ENCODE measurements at regions not wholly inside any gene's neighbourhood (a gene's known extent, or its start where the extent isn't known, plus 50 kb on each side); places are given as distances from the start of the nearest gene placed in this dataset.

- CTCF ChIA-PET (ENCODE audit: low intra/inter-chr PET ratio): no interaction called here
- no peak overlapping the region for H3K9ac ChIP-seq (ENCODE audit: insufficient read depth in 1 of 2, low read depth in 2 of 2, low read length in 2 of 2)
- no peaks in the 10 kb centered on the region for H3K36me3 ChIP-seq (ENCODE audit: control insufficient read depth, insufficient read depth, low read length)
- BruUV-seq (replicated peaks): no TSS peak
- TF ChIP-seq RBM22 (IDR thresholded peaks at IDR 0.05; ENCODE audit: low read depth, low read length, poor library complexity, severe bottlenecking) (no peak), IRF9 (tag; IDR thresholded peaks at IDR 0.05) (no peak), ZNF699 (CRISPR knock-in tag; IDR thresholded peaks at IDR 0.05; ENCODE audit: insufficient replicate concordance) (no peak), ZNF57 (CRISPR knock-in tag; IDR thresholded peaks at IDR 0.05) (no peak)
- H3K4me2 ChIP-seq (ENCODE audit: insufficient read depth, low read length): no peak overlapping the region
- H3K4me3 ChIP-seq: no peak overlapping the region
- FAIRE-seq (no peak), DNase-seq (ENCODE audit: extremely low read depth in 1 of 4, low spot score in 3 of 4) (no peak), ATAC-seq (no peak)
- intact Hi-C loops (cut with micrococcal nuclease): no loop called here
- H2AFZ ChIP-seq (ENCODE audit: low read depth, low read length): no peak overlapping the region
- H4K20me1 ChIP-seq (replicated peaks; ENCODE audit: control insufficient read depth, insufficient read depth, low read length): no peaks in the 10 kb centered on the region
- no peaks in the 10 kb centered on the region for H3K79me2 ChIP-seq (ENCODE audit: control insufficient read depth, insufficient read depth, low read length)
- WGBS (ENCODE audit: insufficient coverage, low coverage, missing lambda C conversion rate): no CpG with 5 or more reads among the region's 1 CpG
- H3K4me1 ChIP-seq (replicated peaks in 1 of 2; ENCODE audit: control insufficient read depth in 2 of 2, insufficient read depth in 2 of 2, low read length in 2 of 2): no peaks in the 10 kb centered on the region
- no peaks in the 10 kb centered on the region for H3K9me1 ChIP-seq (ENCODE audit: control insufficient read depth, insufficient read depth, low read length)
- no peaks in the 10 kb centered on the region for H3K9me3 ChIP-seq (replicated peaks; ENCODE audit: control insufficient read depth, insufficient read depth, low read depth, low read length)
- H3K27me3 ChIP-seq (ENCODE audit: control insufficient read depth in 2 of 2, insufficient read depth in 2 of 2, low read length in 2 of 2): no peaks in the 10 kb centered on the region
- POLR2A ChIA-PET: no interaction called here
- in situ Hi-C loops (cut with MboI): no loop called here
- no peak overlapping the region for H3K27ac ChIP-seq (ENCODE audit: extremely low read depth, low read depth, low read length)
Observed at GRCh38 chr18:42178376-42179080, 223.5 kb downstream of the PIK3C3 start.
